Upper lobe of right lung (tissue), 1 donor: ENCODE measurements at regions not wholly inside any gene's neighbourhood (a gene's known extent, or its start where the extent isn't known, plus 50 kb on each side); places are given as distances from the start of the nearest gene placed in this dataset.
A peak's percentile ranks its signal among the peaks of the same experiment; 100 is the strongest.

Source experiments
- ATAC-seq: fragments of 200-7000 bp; cut with Tn5 transposase; one replicate; pipeline ENCODE4 v1.9.1; 2020; ENCODE audit warnings: mild to moderate bottlenecking, moderate library complexity
- DNase-seq: peaks from one replicate; pipeline ENCODE4 v3.0.0-alpha.2; 2020
- H3K27ac ChIP-seq: fragments of 200-600 bp; one replicate; pipeline ENCODE4 v1.8.0; 2022
- H3K27me3 ChIP-seq: fragments of 200-600 bp; one replicate; pipeline ENCODE4 v1.8.0; 2022; ENCODE audit warnings: mild to moderate bottlenecking
- H3K36me3 ChIP-seq: fragments of 200-600 bp; one replicate; pipeline ENCODE4 v1.8.0; 2022
- H3K4me1 ChIP-seq: fragments of 200-600 bp; one replicate; pipeline ENCODE4 v1.8.0; 2022
- H3K4me3 ChIP-seq: fragments of 200-600 bp; one replicate; pipeline ENCODE4 v1.8.0; 2022; ENCODE audit warnings: mild to moderate bottlenecking
- H3K9me3 ChIP-seq: fragments of 200-600 bp; one replicate; pipeline ENCODE4 v1.8.0; 2022
- CTCF ChIP-seq: fragments of 200-600 bp; IDR thresholded peaks from one replicate; pipeline ENCODE4 v1.8.0; 2022; ENCODE audit warnings: antibody characterized with exemption
- intact Hi-C: fragments of 100-400 bp; cut with DNase I; formaldehyde crosslinking; loops from one replicate; pipeline ENCODE4 v1.11.0; 2022
- donor health status: DM: no; HTN: yes; CAD: no; lungs with severe emphysema.

- Histone ChIP-seq H3K9me3 (no peaks in the 10 kb centered on the region), H3K36me3 (no peaks in the 10 kb centered on the region), H3K4me3 (no peak overlapping the region), H3K4me1 (no peaks in the 10 kb centered on the region), H3K27me3 (no peaks in the 10 kb centered on the region), H3K27ac (no peak overlapping the region)
- intact Hi-C loops = no loop called here
- ATAC-seq (no peak), DNase-seq (no peak)
- no peak for TF ChIP-seq CTCF
These were observed 138.4 kb downstream of the HNRNPD start for GRCh38 chr4:82235346-82235745.

- intact Hi-C loops = no loop called here
- no peak overlapping the region for H3K4me3 ChIP-seq
- ATAC-seq = no peak
- no peaks in the 10 kb centered on the region for H3K27me3 ChIP-seq
- H3K9me3 ChIP-seq = no peaks in the 10 kb centered on the region
- no peak overlapping the region for H3K27ac ChIP-seq
- no peaks in the 10 kb centered on the region for H3K36me3 ChIP-seq
- no peak for TF ChIP-seq CTCF
- H3K4me1 ChIP-seq = no peaks in the 10 kb centered on the region
- DNase-seq = no peak
These were observed 140.9 kb downstream of the HNRNPD start for GRCh38 chr4:82232891-82233290.

DNA sequence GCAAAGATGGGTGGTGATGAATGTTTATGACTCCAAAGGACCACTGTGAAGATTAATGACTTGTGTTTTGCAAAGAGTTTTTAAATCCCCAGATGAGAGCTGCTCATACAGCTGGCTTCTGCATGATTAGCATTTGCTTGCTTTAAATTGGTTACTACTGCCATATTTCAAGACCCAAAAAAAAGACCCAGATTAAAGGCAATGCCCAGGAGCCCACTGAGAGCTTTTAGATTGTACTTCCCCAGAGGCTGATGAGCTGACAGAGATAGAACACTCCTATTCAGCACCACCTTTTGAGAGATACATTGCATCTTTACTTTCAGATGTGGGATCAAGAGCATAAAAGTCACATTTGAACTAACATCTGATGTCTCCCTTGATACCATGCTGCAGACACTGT lies 142.0 kb downstream of the HNRNPD start:
- H3K27ac ChIP-seq = no peak overlapping the region
- no peaks in the 10 kb centered on the region for H3K36me3 ChIP-seq
- H3K4me3 ChIP-seq = no peak overlapping the region
- H3K9me3 ChIP-seq = no peaks in the 10 kb centered on the region
- no peaks in the 10 kb centered on the region for H3K27me3 ChIP-seq
- no peak for TF ChIP-seq CTCF
- H3K4me1 ChIP-seq = no peaks in the 10 kb centered on the region
- no peak for ATAC-seq
- no peak for DNase-seq
- intact Hi-C loops = loop anchor here (2.0 kb wide), 1 partner anchor 29 kb away; no protein-coding TSS in a partner anchor

GRCh38 chr4:82230306-82230705 lies 143.5 kb downstream of the HNRNPD start:
- intact Hi-C loops = loop anchor here (2.0 kb wide), 1 partner anchor 30 kb away; no protein-coding TSS in a partner anchor

DNA sequence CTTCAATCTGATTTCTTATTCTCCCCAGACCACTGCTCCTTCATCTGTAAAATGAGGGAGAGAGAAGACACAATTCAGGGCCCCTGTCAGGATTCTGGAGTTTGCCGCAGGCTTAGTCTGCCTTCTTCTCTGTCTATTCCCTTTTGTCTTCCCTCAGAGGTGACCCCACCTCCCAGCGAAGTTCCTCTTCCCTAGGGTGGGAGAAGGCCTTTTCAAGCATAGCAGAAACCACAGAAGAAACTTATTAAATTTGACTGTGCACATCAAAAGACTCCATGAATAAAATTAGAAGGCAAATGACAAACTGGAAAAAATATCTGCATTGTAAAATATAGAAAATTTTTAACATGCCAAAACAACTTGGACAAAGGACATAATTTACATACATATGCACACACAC lies 148.8 kb downstream of the HNRNPD start:
- no peaks in the 10 kb centered on the region for H3K36me3 ChIP-seq
- DNase-seq (no peak), ATAC-seq (no peak)
- no peak overlapping the region for H3K27ac ChIP-seq
- no peak overlapping the region for H3K4me3 ChIP-seq
- TF ChIP-seq CTCF = no peak
- no peaks in the 10 kb centered on the region for H3K4me1 ChIP-seq
- H3K27me3 ChIP-seq = no peaks in the 10 kb centered on the region
- H3K9me3 ChIP-seq = no peaks in the 10 kb centered on the region
- intact Hi-C loops = no loop called here

More at GRCh38 chr4:82230306-82230705, 143.5 kb downstream of the HNRNPD start:
- DNase-seq (no peak), ATAC-seq (peak; percentile 70)
- no peaks in the 10 kb centered on the region for H3K4me1 ChIP-seq
- no peak overlapping the region for H3K4me3 ChIP-seq
- H3K27me3 ChIP-seq = no peaks in the 10 kb centered on the region
- no peak for TF ChIP-seq CTCF
- no peaks in the 10 kb centered on the region for H3K9me3 ChIP-seq
- no peaks in the 10 kb centered on the region for H3K36me3 ChIP-seq
- H3K27ac ChIP-seq = no peak overlapping the region

- Histone ChIP-seq H3K4me1 (no peaks in the 10 kb centered on the region), H3K27me3 (no peaks in the 10 kb centered on the region), H3K9me3 (no peaks in the 10 kb centered on the region), H3K27ac (no peak overlapping the region), H3K36me3 (no peaks in the 10 kb centered on the region), H3K4me3 (no peak overlapping the region)
- intact Hi-C loops = no loop called here
- ATAC-seq (peak; percentile 92), DNase-seq (no peak)
- TF ChIP-seq CTCF = no peak
These were observed 150.1 kb downstream of the HNRNPD start for GRCh38 chr4:82223715-82224114.
